ENCODE measurements at regions not wholly inside any gene's neighbourhood (a gene's known extent, or its start where the extent isn't known, plus 50 kb on each side); places are given as distances from the start of the nearest gene placed in this dataset.

GRCh38 chr2:204416236-204416635, 129.0 kb upstream of the PARD3B start:
- DNase-seq (ENCODE audit: low read depth in 3 of 3), result no peak

GRCh38 chr2:204425821-204426220, 119.5 kb upstream of the PARD3B start:
- no peak for DNase-seq (ENCODE audit: low read depth in 3 of 3)

GRCh38 chr2:204428675-204429074, 116.6 kb upstream of the PARD3B start:
- no peak for DNase-seq (ENCODE audit: low read depth in 3 of 3)

- DNase-seq (ENCODE audit: low read depth in 3 of 3), result no peak
Measured at GRCh38 chr2:204431529-204431928, 113.7 kb upstream of the PARD3B start.

GRCh38 chr2:204432196-204432595, 113.1 kb upstream of the PARD3B start:
- no peak for DNase-seq (ENCODE audit: low read depth in 3 of 3)

GRCh38 chr2:204434660-204435462, 110.4 kb upstream of the PARD3B start:
- no peak for DNase-seq (ENCODE audit: low read depth in 3 of 3)

GRCh38 chr2:204436230-204436629, 109.0 kb upstream of the PARD3B start:
- DNase-seq (ENCODE audit: low read depth in 3 of 3), result no peak

GRCh38 chr2:204437408-204437807, 107.9 kb upstream of the PARD3B start:
- no peak for DNase-seq (ENCODE audit: low read depth in 3 of 3)

- no peak for DNase-seq (ENCODE audit: low read depth in 3 of 3)
Measured at GRCh38 chr2:204437815-204438756, 107.2 kb upstream of the PARD3B start.

- DNase-seq (ENCODE audit: low read depth in 3 of 3), result no peak
Measured at GRCh38 chr2:204441316-204441715, 104.0 kb upstream of the PARD3B start.

GRCh38 chr2:204445149-204445548, 100.1 kb upstream of the PARD3B start:
- DNase-seq (ENCODE audit: low read depth in 3 of 3), result no peak

- DNase-seq (ENCODE audit: low read depth in 3 of 3), result no peak
Measured at GRCh38 chr2:204447722-204448121, 97.6 kb upstream of the PARD3B start.

GRCh38 chr2:204449977-204450376, 95.3 kb upstream of the PARD3B start:
- no peak for DNase-seq (ENCODE audit: low read depth in 3 of 3)

GRCh38 chr2:204451766-204452165, 93.5 kb upstream of the PARD3B start:
- no peak for DNase-seq (ENCODE audit: low read depth in 3 of 3)

GRCh38 chr2:204452464-204453023, 92.7 kb upstream of the PARD3B start:
- DNase-seq (ENCODE audit: low read depth in 3 of 3), result no peak

- DNase-seq (ENCODE audit: low read depth in 3 of 3), result no peak
Measured at GRCh38 chr2:204453730-204454167, 91.5 kb upstream of the PARD3B start.

GRCh38 chr2:204454672-204455380, 90.4 kb upstream of the PARD3B start:
- DNase-seq (ENCODE audit: low read depth in 3 of 3), result no peak

GRCh38 chr2:204468746-204469429, 76.4 kb upstream of the PARD3B start:
- no peak for DNase-seq (ENCODE audit: low read depth in 3 of 3)

GRCh38 chr2:204470178-204470620, 75.1 kb upstream of the PARD3B start:
- no peak for DNase-seq (ENCODE audit: low read depth in 3 of 3)

- DNase-seq (ENCODE audit: low read depth in 3 of 3), result no peak
Measured at GRCh38 chr2:204470621-204471196, 74.6 kb upstream of the PARD3B start.

GRCh38 chr2:204472375-204472774, 72.9 kb upstream of the PARD3B start:
- no peak for DNase-seq (ENCODE audit: low read depth in 3 of 3)
